K562 (cell line): ENCODE measurements at regions not wholly inside any gene's neighbourhood (a gene's known extent, or its start where the extent isn't known, plus 50 kb on each side); places are given as distances from the start of the nearest gene placed in this dataset.

ENCODE experiments used
- ATAC-seq: fragments of 200-7000 bp; cut with Tn5 transposase; 3 replicates; pipeline ENCODE4 v1.9.1; 2020; ENCODE audit warnings: moderate library complexity
- BruUV-seq: library from RNA; stranded (reverse); fragments of 400-500 nt; replicated peaks from 2 replicates; lab custom pipeline; 2021; lab: Mats Ljungman, UMichigan
- CTCF ChIA-PET: fragments of 300-600 bp; formaldehyde crosslinking; extraction: SDS; loops from one replicate; lab custom pipeline; 2021; ENCODE audit warnings: low intra/inter-chr PET ratio; lab: Yijun Ruan, JAX
- POLR2A ChIA-PET: fragments of 300-600, 350-650 bp; sonication (Branson Sonifier 250); formaldehyde crosslinking; extraction: SDS; loops from one replicate; lab custom pipeline; 2021; ENCODE audit warnings: antibody characterized with exemption, inconsistent platforms; lab: Yijun Ruan, JAX
- DNase-seq, 4 experiments: peaks; one replicate each; pipeline versions ENCODE4 v3.0.0 to v3.0.0-alpha.2; 2011 to 2018; ENCODE audit warnings: low spot score in 3 of 4, mixed read lengths in 3 of 4; ENCODE audit errors: extremely low read depth in 1 of 4
- FAIRE-seq: peaks from 2 replicates; lab custom pipeline; 2011; peaks lifted over from hg19 to GRCh38; lab: Jason Lieb, UNC
- H2AFZ ChIP-seq: 2 replicates; pipeline ENCODE4 v1.6.0; 2011; ENCODE audit warnings: low read depth, low read length, control low read depth, inconsistent platforms
- H3K27ac ChIP-seq: fragments of 200-600 bp; 3 replicates; pipeline ENCODE4 v1.8.0; 2011; ENCODE audit warnings: low read depth, mild to moderate bottlenecking, control low read depth, inconsistent platforms, low read length, moderate library complexity, mixed read lengths; ENCODE audit errors: extremely low read depth
- H3K27me3 ChIP-seq, 2 experiments: fragments of 300-600 bp in 1 of 2; 2 replicates in 1 of 2; 3 replicates in 1 of 2; pipeline versions ENCODE4 v1.6.0 to v1.8.0; 2011; ENCODE audit warnings: inconsistent platforms in 2 of 2, low read length in 2 of 2, mild to moderate bottlenecking in 1 of 2, mixed read lengths in 1 of 2, moderate library complexity in 1 of 2; ENCODE audit not compliant: control insufficient read depth in 2 of 2, insufficient read depth in 2 of 2
- H3K36me3 ChIP-seq: fragments of 300-600 bp; 3 replicates; pipeline ENCODE4 v1.8.0; 2011; ENCODE audit warnings: mild to moderate bottlenecking, low read length, inconsistent platforms; ENCODE audit not compliant: control insufficient read depth, insufficient read depth
- H3K4me1 ChIP-seq, 2 experiments: fragments of 200-600 bp in 1 of 2; replicated peaks in 1 of 2; 2 replicates in 1 of 2; 3 replicates in 1 of 2; pipeline versions ENCODE4 v1.5.1 to v1.8.0; 2011; ENCODE audit warnings: inconsistent platforms in 2 of 2, low read length in 2 of 2, mild to moderate bottlenecking in 1 of 2, mixed read lengths in 1 of 2, moderate library complexity in 1 of 2; ENCODE audit not compliant: control insufficient read depth in 2 of 2, insufficient read depth in 2 of 2
- H3K4me2 ChIP-seq: 2 replicates; pipeline ENCODE4 v1.6.1; 2011; ENCODE audit warnings: low read length, control low read depth, inconsistent platforms, mixed read lengths; ENCODE audit not compliant: insufficient read depth
- H3K4me3 ChIP-seq: fragments of 200-600 bp; sonication (generic), shearing (Covaris generic); 2 replicates; pipeline ENCODE4 v1.5.1; 2016; ENCODE audit warnings: control low read depth, inconsistent platforms
- H3K79me2 ChIP-seq: fragments of 200-600 bp; 3 replicates; pipeline ENCODE4 v1.8.0; 2011; ENCODE audit warnings: low read length, inconsistent platforms; ENCODE audit not compliant: control insufficient read depth, insufficient read depth
- H3K9ac ChIP-seq, 2 experiments: 2 replicates each; pipeline versions ENCODE4 v1.6.0 to v1.6.1; 2011; ENCODE audit warnings: low read depth in 2 of 2, low read length in 2 of 2, control low read depth in 1 of 2, inconsistent platforms in 1 of 2, mild to moderate bottlenecking in 1 of 2, mixed read lengths in 1 of 2; ENCODE audit not compliant: insufficient read depth in 1 of 2
- H3K9me1 ChIP-seq: one replicate; pipeline ENCODE4 v1.6.0; 2011; ENCODE audit warnings: inconsistent platforms, mild to moderate bottlenecking, low read length, moderate library complexity; ENCODE audit not compliant: control insufficient read depth, insufficient read depth
- H3K9me3 ChIP-seq: replicated peaks from 2 replicates; pipeline ENCODE4 v1.5.1; 2011; ENCODE audit warnings: low read depth, low read length, inconsistent platforms; ENCODE audit not compliant: control insufficient read depth, insufficient read depth
- H4K20me1 ChIP-seq: replicated peaks from 2 replicates; pipeline ENCODE4 v1.6.1; 2011; ENCODE audit warnings: low read length, inconsistent platforms, mixed read lengths; ENCODE audit not compliant: control insufficient read depth, insufficient read depth
- CBFA2T3 ChIP-seq: fragments of 450-650 bp; IDR thresholded peaks from 2 replicates; pipeline ENCODE4 v1.6.1; 2017
- CREM ChIP-seq: IDR thresholded peaks from 2 replicates; pipeline ENCODE4 v1.6.1; 2014; ENCODE audit warnings: antibody characterized with exemption, low read depth
- CSDE1 ChIP-seq, 2 experiments: fragments of 450-650 bp; IDR thresholded peaks; 2 replicates each; pipeline ENCODE4 v1.6.1; 2016; ENCODE audit warnings: mild to moderate bottlenecking in 1 of 2
- DMBX1 ChIP-seq: fragments of 250-450 bp; sonication (Bioruptor Pico); IDR thresholded peaks from 2 replicates; pipeline ENCODE4 v1.8.0; 2022; ENCODE audit warnings: inconsistent platforms, mild to moderate bottlenecking, moderate library complexity, borderline replicate concordance
- EHMT2 ChIP-seq: fragments of 450-650 bp; IDR thresholded peaks from 2 replicates; pipeline ENCODE4 v1.6.1; 2018; ENCODE audit warnings: antibody characterized with exemption
- FOXP1 ChIP-seq: sonication (generic); formaldehyde crosslinking; IDR thresholded peaks from 2 replicates; pipeline ENCODE4 v1.8.0; 2022; ENCODE audit warnings: mild to moderate bottlenecking, missing genetic modification reagents
- HMG20A ChIP-seq: fragments of 450-650 bp; formaldehyde crosslinking; conservative IDR thresholded peaks from 2 replicates; pipeline ENCODE4 v1.4.0; 2020; ENCODE audit warnings: mild to moderate bottlenecking, mixed read lengths
- NFIC ChIP-seq: fragments of 450-650 bp; IDR thresholded peaks from 2 replicates; pipeline ENCODE4 v1.6.1; 2017; ENCODE audit warnings: mild to moderate bottlenecking, inconsistent platforms
- SPI1 ChIP-seq: IDR thresholded peaks from 2 replicates; pipeline ENCODE4 v1.6.1; 2011; ENCODE audit warnings: low read depth, low read length, control low read depth, borderline replicate concordance
- TOE1 ChIP-seq, 2 experiments: fragments of 450-650 bp in 1 of 2; sonication (generic) in 1 of 2; formaldehyde crosslinking in 1 of 2; IDR thresholded peaks; 2 replicates each; pipeline versions ENCODE4 v1.7.1 to v1.8.0; 2016 to 2022; ENCODE audit warnings: borderline replicate concordance in 2 of 2, mild to moderate bottlenecking in 2 of 2, antibody characterized with exemption in 1 of 2, inconsistent platforms in 1 of 2, low read depth in 1 of 2, missing genetic modification reagents in 1 of 2, moderate library complexity in 1 of 2
- ZBTB9 ChIP-seq: fragments of 450-650 bp; formaldehyde crosslinking; IDR thresholded peaks from 2 replicates; pipeline ENCODE4 v1.4.0; 2020; ENCODE audit warnings: mild to moderate bottlenecking, moderate library complexity
- ZNF280A ChIP-seq: fragments of 450-650 bp; IDR thresholded peaks from 2 replicates; pipeline ENCODE4 v1.6.1; 2018; ENCODE audit warnings: mild to moderate bottlenecking, low read depth; ENCODE audit not compliant: partially characterized antibody
- whole genome bisulfite sequencing: fragments of 100-300 bp; shearing (Covaris generic); methylation state at CpG from one replicate; pipeline ENCODE4 v1.1.6; 2016; ENCODE audit warnings: low coverage, mixed read lengths; ENCODE audit not compliant: insufficient coverage; ENCODE audit errors: missing lambda C conversion rate; 5-methylcytosine and 5-hydroxymethylcytosine counted together
- in situ Hi-C: fragments of 300-500 bp; cut with MboI; formaldehyde crosslinking; loops from 4 replicates; pipeline ENCODE4 v1.15.0; 2018; ENCODE audit warnings: inconsistent platforms, mixed read lengths
- intact Hi-C: fragments of 100-400 bp; cut with micrococcal nuclease; formaldehyde crosslinking; loops from 2 replicates; pipeline ENCODE4 v1.14.2; 2022

- Histone ChIP-seq H3K79me2 (no peaks in the 10 kb centered on the region), H3K4me1 (no peaks in the 10 kb centered on the region), H2AFZ (no peak overlapping the region), H3K9me1 (no peaks in the 10 kb centered on the region), H3K27ac (no peak overlapping the region), H3K9ac (no peak overlapping the region), H3K27me3 (no peaks in the 10 kb centered on the region), H4K20me1 (no peaks in the 10 kb centered on the region), H3K36me3 (no peaks in the 10 kb centered on the region), H3K9me3 (no peaks in the 10 kb centered on the region), H3K4me3 (no peak overlapping the region), H3K4me2 (no peak overlapping the region)
- intact Hi-C loops: no loop called here
- POLR2A ChIA-PET: no interaction called here
- FAIRE-seq (no peak), DNase-seq (no peak), ATAC-seq (no peak)
- TF ChIP-seq CBFA2T3 (no peak), TOE1 (IDR thresholded peaks at IDR 0.05; ENCODE audit: borderline replicate concordance) (no peak), TOE1 (CRISPR knock-in tag; IDR thresholded peaks at IDR 0.05; ENCODE audit: borderline replicate concordance, low read depth) (no peak), DMBX1 (no peak), HMG20A (CRISPR knock-in tag) (no peak), NFIC (no peak), FOXP1 (CRISPR knock-in tag) (no peak), CSDE1 (IDR thresholded peaks at IDR 0.05) (no peak), CREM (no peak), ZNF280A (no peak), EHMT2 (no peak), SPI1 (no peak), ZBTB9 (CRISPR knock-in tag) (no peak)
- WGBS: 2% methylated on average over 3 of the region's 3 CpGs
- BruUV-seq: no TSS peak
- CTCF ChIA-PET: no interaction called here
- in situ Hi-C loops: no loop called here
These were observed 1185.2 kb upstream of the CELF4 start for GRCh38 chr18:38750751-38751150.
